Naive thymus-derived CD8-positive, alpha-beta T cell (primary cell): ENCODE measurements at regions not wholly inside any gene's neighbourhood (a gene's known extent, or its start where the extent isn't known, plus 50 kb on each side); places are given as distances from the start of the nearest gene placed in this dataset.
"Not testable (repeated sequence)": the region's sequence is repeated elsewhere in the genome, so short reads cannot be mapped to it uniquely, and the experiment has no call there.

Experiments
- ATAC-seq, 2 donors: fragments of 150-1000 bp; cut with Tn5 transposase in 1 of 2; sonication (Bioruptor Pico), chemical (Tn5 transposase) in 1 of 2; 1 replicate in 1 of 2; 2 replicates in 1 of 2; pipeline ENCODE4 v1.10.0; 2021; ENCODE audit warnings: mild to moderate bottlenecking in 2 of 2, moderate library complexity in 2 of 2
- POLR2A ChIA-PET: fragments of 350-600 bp; sonication (Branson Sonifier 250); formaldehyde crosslinking; loops from one replicate; lab custom pipeline; 2021; ENCODE audit warnings: antibody characterized with exemption; lab: Charles Lee
- DNase-seq, 10 donors: peaks; one replicate each; pipeline versions ENCODE4 v3.0.0 to v3.0.0-alpha.2; 2020 to 2022
- H3K27ac Mint-ChIP-seq, 10 donors: one replicate each; pipeline ENCODE4 v1.8.0; 2020 to 2022; ENCODE audit warnings: mild to moderate bottlenecking in 10 of 10, mixed read lengths in 10 of 10, moderate library complexity in 4 of 10, inconsistent platforms in 1 of 10
- H3K27me3 Mint-ChIP-seq, 5 donors: one replicate each; pipeline ENCODE4 v1.8.0; 2021 to 2022; ENCODE audit warnings: mixed read lengths in 5 of 5
- H3K36me3 Mint-ChIP-seq, 3 donors: one replicate each; pipeline ENCODE4 v1.8.0; 2020 to 2022; ENCODE audit warnings: mixed read lengths in 3 of 3, mild to moderate bottlenecking in 2 of 3, inconsistent platforms in 1 of 3
- H3K4me1 Mint-ChIP-seq, 4 donors: one replicate each; pipeline ENCODE4 v1.8.0; 2021 to 2022; ENCODE audit warnings: mixed read lengths in 4 of 4
- H3K4me3 Mint-ChIP-seq, 10 donors: one replicate each; pipeline ENCODE4 v1.8.0; 2020 to 2022; ENCODE audit warnings: mild to moderate bottlenecking in 10 of 10, mixed read lengths in 10 of 10, moderate library complexity in 6 of 10, inconsistent platforms in 1 of 10
- H3K9me3 Mint-ChIP-seq, 9 donors: one replicate each; pipeline ENCODE4 v1.8.0; 2020 to 2022; ENCODE audit warnings: mixed read lengths in 9 of 9, mild to moderate bottlenecking in 3 of 9, inconsistent platforms in 1 of 9, moderate library complexity in 1 of 9

GRCh38 chr13:109272595-109273325, 513.6 kb downstream of the IRS2 start:
- POLR2A ChIA-PET: no interaction called here
- DNase-seq: no peak
- Mint-ChIP-seq H3K27ac (no peak overlapping the region), H3K4me3 (no peak overlapping the region), H3K27me3 (peaks cover 2 to 34% (median 11%) of the 10 kb centered on the region in 5 donors), H3K9me3 (no peaks in the 10 kb centered on the region), H3K4me1 (peaks cover 0 to 2% (median 0%) of the 10 kb centered on the region in 4 donors), H3K36me3 (no peaks in the 10 kb centered on the region)
- ATAC-seq: no peak

- POLR2A ChIA-PET: no interaction called here
- H3K4me3 Mint-ChIP-seq: no peak overlapping the region
- ATAC-seq: no peak
- H3K36me3 Mint-ChIP-seq: no peaks in the 10 kb centered on the region
- peaks cover 2 to 44% (median 12%) of the 10 kb centered on the region in 5 donors for H3K27me3 Mint-ChIP-seq
- DNase-seq: no peak
- peaks cover 0 to 2% (median 0%) of the 10 kb centered on the region in 4 donors for H3K4me1 Mint-ChIP-seq
- no peak overlapping the region for H3K27ac Mint-ChIP-seq
- H3K9me3 Mint-ChIP-seq: no peaks in the 10 kb centered on the region
Measured at GRCh38 chr13:109271555-109272541, 514.5 kb downstream of the IRS2 start.

GRCh38 chr13:109271061-109271460, 515.3 kb downstream of the IRS2 start:
- peaks cover 0 to 2% (median 0%) of the 10 kb centered on the region in 9 donors for H3K9me3 Mint-ChIP-seq
- H3K4me3 Mint-ChIP-seq: no peak overlapping the region
- H3K4me1 Mint-ChIP-seq: peaks cover 0 to 2% (median 0%) of the 10 kb centered on the region in 4 donors
- H3K27me3 Mint-ChIP-seq: peaks cover 2 to 51% (median 12%) of the 10 kb centered on the region in 5 donors
- no peak for DNase-seq
- POLR2A ChIA-PET: no interaction called here
- H3K27ac Mint-ChIP-seq: no peak overlapping the region
- no peaks in the 10 kb centered on the region for H3K36me3 Mint-ChIP-seq
- no peak for ATAC-seq

DNA sequence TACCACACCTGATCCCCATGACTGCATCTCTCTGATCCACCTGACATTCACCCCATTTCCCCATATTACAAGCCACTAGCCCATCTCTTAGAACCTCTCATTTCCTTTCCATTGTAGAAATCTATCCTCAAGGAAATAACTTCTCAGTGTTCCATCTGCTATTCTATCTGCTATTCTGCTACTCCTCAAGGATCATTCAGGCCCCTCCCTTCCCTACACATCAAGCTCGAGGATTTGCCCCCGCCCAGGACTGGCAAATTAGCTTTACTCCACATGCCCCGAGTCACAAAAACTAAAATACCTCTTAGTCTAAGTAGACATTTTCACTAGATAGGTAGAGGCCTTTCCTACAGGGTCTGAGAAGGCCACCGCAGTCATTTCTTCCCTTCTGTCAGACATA, 517.0 kb downstream of the IRS2 start:
- H3K4me3 Mint-ChIP-seq, ATAC-seq, H3K36me3 Mint-ChIP-seq, POLR2A ChIA-PET, DNase-seq, H3K27ac Mint-ChIP-seq, H3K9me3 Mint-ChIP-seq, H3K4me1 Mint-ChIP-seq: not testable (repeated sequence)
- H3K27me3 Mint-ChIP-seq: peaks cover 5 to 54% (median 10%) of the 10 kb centered on the region in 5 donors

DNA sequence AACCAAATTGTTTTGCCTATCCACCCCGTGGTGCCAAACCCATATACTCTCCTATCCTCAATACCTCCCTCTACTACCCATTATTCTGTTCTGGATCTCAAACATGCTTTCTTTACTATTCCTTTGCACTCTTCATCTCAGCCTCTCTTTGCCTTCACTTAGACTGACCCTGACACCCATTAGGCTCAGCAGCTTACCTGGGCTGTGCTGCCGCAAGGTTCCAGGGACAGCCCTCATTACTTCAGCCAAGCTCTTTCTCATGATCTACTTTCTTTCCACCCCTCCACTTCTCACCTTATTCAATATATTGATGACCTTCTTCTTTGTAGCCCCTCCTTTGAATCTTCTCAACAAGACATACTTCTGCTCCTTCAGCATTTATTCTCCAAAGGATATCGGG, 517.9 kb downstream of the IRS2 start:
- H3K27me3 Mint-ChIP-seq: peaks cover 6 to 52% (median 10%) of the 10 kb centered on the region in 5 donors
- ATAC-seq, H3K4me3 Mint-ChIP-seq, POLR2A ChIA-PET, DNase-seq, H3K36me3 Mint-ChIP-seq, H3K27ac Mint-ChIP-seq, H3K9me3 Mint-ChIP-seq, H3K4me1 Mint-ChIP-seq: not testable (repeated sequence)

GRCh38 chr13:109267400-109267799, 519.0 kb downstream of the IRS2 start:
- POLR2A ChIA-PET, H3K4me1 Mint-ChIP-seq, H3K4me3 Mint-ChIP-seq, DNase-seq, H3K9me3 Mint-ChIP-seq, H3K27ac Mint-ChIP-seq, H3K36me3 Mint-ChIP-seq, ATAC-seq: not testable (repeated sequence)
- H3K27me3 Mint-ChIP-seq: peaks cover 6 to 52% (median 10%) of the 10 kb centered on the region in 5 donors

GRCh38 chr13:109265438-109265742, 521.0 kb downstream of the IRS2 start:
- H3K36me3 Mint-ChIP-seq, H3K27ac Mint-ChIP-seq, H3K4me1 Mint-ChIP-seq, H3K4me3 Mint-ChIP-seq, POLR2A ChIA-PET, ATAC-seq, H3K9me3 Mint-ChIP-seq, DNase-seq: not testable (repeated sequence)
- H3K27me3 Mint-ChIP-seq: peaks cover 7 to 52% (median 10%) of the 10 kb centered on the region in 5 donors

DNA sequence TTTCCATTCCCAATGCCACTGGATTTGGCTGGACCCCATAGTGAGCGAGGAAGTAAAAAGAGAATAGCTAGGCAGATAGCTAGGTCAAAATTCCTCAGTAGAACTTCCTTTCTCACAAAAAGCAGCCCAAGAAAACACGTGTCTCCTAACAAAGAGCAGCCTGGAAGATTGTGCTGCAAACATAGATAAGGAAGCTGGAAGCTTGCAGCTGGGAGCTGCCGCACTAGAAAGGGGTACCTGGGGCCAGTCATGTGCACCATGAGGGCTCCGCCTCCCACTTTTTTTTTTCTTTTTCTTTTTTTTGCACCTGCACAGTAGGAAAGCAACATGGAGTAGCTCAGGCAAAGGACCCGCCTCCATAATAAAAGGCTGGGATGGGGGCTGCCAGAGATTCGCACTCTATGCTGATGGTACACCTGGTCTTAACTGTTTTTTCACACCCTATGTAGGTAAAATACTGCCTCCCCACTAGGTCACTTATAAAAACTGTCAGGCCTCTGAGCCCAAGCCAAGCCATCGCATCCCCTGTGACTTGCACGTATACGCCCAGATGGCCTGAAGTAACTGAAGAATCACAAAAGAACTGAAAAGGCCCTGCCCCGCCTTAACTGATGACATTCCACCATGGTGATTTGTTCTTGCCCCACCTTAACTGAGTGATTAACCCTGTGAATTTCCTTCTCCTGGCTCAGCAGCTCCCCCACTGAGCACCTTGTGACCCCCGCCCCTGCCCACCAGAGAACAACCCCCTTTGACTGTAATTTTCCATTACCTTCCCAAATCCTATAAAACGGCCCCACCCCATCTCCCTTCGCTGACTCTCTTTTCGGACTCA, 521.6 kb downstream of the IRS2 start:
- H3K4me3 Mint-ChIP-seq, H3K27ac Mint-ChIP-seq, H3K9me3 Mint-ChIP-seq, H3K4me1 Mint-ChIP-seq, DNase-seq, ATAC-seq, POLR2A ChIA-PET, H3K36me3 Mint-ChIP-seq: not testable (repeated sequence)
- H3K27me3 Mint-ChIP-seq: peaks cover 7 to 47% (median 10%) of the 10 kb centered on the region in 5 donors

DNA sequence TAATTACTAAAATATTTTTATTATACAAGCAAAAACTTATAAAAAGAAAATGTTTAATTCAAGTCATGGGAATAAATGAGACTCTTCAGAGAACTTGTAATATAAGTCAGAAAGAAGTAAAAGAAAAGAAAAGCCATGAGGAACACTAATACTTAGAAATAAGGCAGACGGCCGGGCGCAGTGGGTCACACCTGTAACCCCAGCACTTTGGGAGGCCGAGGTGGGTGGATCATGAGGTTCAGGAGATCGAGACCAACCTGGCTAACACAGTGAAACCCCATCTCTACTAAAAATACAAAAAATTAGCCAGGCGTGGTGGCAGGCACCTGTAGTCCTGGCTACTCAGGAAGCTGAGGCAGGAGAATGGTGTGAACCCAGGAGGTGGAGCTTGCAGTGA, 528.6 kb downstream of the IRS2 start:
- Mint-ChIP-seq H3K9me3 (peaks cover 0 to 18% (median 5%) of the 10 kb centered on the region in 9 donors), H3K27me3 (peaks cover 0 to 20% (median 6%) of the 10 kb centered on the region in 5 donors), H3K27ac (peak overlapping the region in 1 of 10 donors; percentile 48)
- H3K36me3 Mint-ChIP-seq, DNase-seq, ATAC-seq, POLR2A ChIA-PET, H3K4me3 Mint-ChIP-seq, H3K4me1 Mint-ChIP-seq: not testable (repeated sequence)
